ENCODE measurements at regions not wholly inside any gene's neighbourhood (a gene's known extent, or its start where the extent isn't known, plus 50 kb on each side); places are given as distances from the start of the nearest gene placed in this dataset.
"Not testable (repeated sequence)": the region's sequence is repeated elsewhere in the genome, so short reads cannot be mapped to it uniquely, and the experiment has no call there.

- H3K36me3 ChIP-seq (ENCODE audit: control insufficient read depth in 5 of 5, insufficient read depth in 5 of 5, low read length in 5 of 5); H3K27me3 ChIP-seq (ENCODE audit: control insufficient read depth in 5 of 5, insufficient read depth in 4 of 5, low read length in 5 of 5); H3K27ac ChIP-seq (ENCODE audit: low read depth, low read length); H3K4me1 ChIP-seq (ENCODE audit: control insufficient read depth in 5 of 5, insufficient read depth in 5 of 5, low read length in 5 of 5); H3K9ac ChIP-seq (ENCODE audit: low read length in 5 of 5); H3K9me3 ChIP-seq (ENCODE audit: control insufficient read depth in 5 of 5, low read length in 5 of 5); H3K4me3 ChIP-seq (ENCODE audit: low read depth in 1 of 5, low read length in 5 of 5): not testable (repeated sequence)
Measured at GRCh38 chr2:106281907-106282430, 87.9 kb upstream of the UXS1 start.

- H3K4me1 ChIP-seq (ENCODE audit: control insufficient read depth in 5 of 5, insufficient read depth in 5 of 5, low read length in 5 of 5): peaks cover 0 to 5% (median 0%) of the 10 kb centered on the region in 5 donors
- H3K27ac ChIP-seq (ENCODE audit: low read depth, low read length): no peak overlapping the region
- H3K36me3 ChIP-seq (ENCODE audit: control insufficient read depth in 5 of 5, insufficient read depth in 5 of 5, low read length in 5 of 5): no peaks in the 10 kb centered on the region
- no peaks in the 10 kb centered on the region for H3K9me3 ChIP-seq (ENCODE audit: control insufficient read depth in 5 of 5, low read length in 5 of 5)
- peaks cover 0 to 8% (median 0%) of the 10 kb centered on the region in 5 donors for H3K27me3 ChIP-seq (ENCODE audit: control insufficient read depth in 5 of 5, insufficient read depth in 4 of 5, low read length in 5 of 5)
- no peak overlapping the region for H3K4me3 ChIP-seq (ENCODE audit: low read depth in 1 of 5, low read length in 5 of 5)
- H3K9ac ChIP-seq (ENCODE audit: low read length in 5 of 5): no peak overlapping the region
Measured at GRCh38 chr2:106280722-106281446, 86.8 kb upstream of the UXS1 start.

GRCh38 chr2:106280224-106280623 lies 86.1 kb upstream of the UXS1 start:
- H3K27me3 ChIP-seq (ENCODE audit: control insufficient read depth in 5 of 5, insufficient read depth in 4 of 5, low read length in 5 of 5): peaks cover 0 to 8% (median 0%) of the 10 kb centered on the region in 5 donors
- H3K9me3 ChIP-seq (ENCODE audit: control insufficient read depth in 5 of 5, low read length in 5 of 5): no peaks in the 10 kb centered on the region
- H3K4me3 ChIP-seq (ENCODE audit: low read depth in 1 of 5, low read length in 5 of 5): no peak overlapping the region
- peaks cover 0 to 5% (median 0%) of the 10 kb centered on the region in 5 donors for H3K4me1 ChIP-seq (ENCODE audit: control insufficient read depth in 5 of 5, insufficient read depth in 5 of 5, low read length in 5 of 5)
- H3K36me3 ChIP-seq (ENCODE audit: control insufficient read depth in 5 of 5, insufficient read depth in 5 of 5, low read length in 5 of 5): no peaks in the 10 kb centered on the region
- H3K9ac ChIP-seq (ENCODE audit: low read length in 5 of 5): no peak overlapping the region
- no peak overlapping the region for H3K27ac ChIP-seq (ENCODE audit: low read depth, low read length)

- H3K9ac ChIP-seq (ENCODE audit: low read length in 5 of 5): no peak overlapping the region
- peaks cover 0 to 5% (median 0%) of the 10 kb centered on the region in 5 donors for H3K4me1 ChIP-seq (ENCODE audit: control insufficient read depth in 5 of 5, insufficient read depth in 5 of 5, low read length in 5 of 5)
- no peak overlapping the region for H3K4me3 ChIP-seq (ENCODE audit: low read depth in 1 of 5, low read length in 5 of 5)
- H3K27ac ChIP-seq (ENCODE audit: low read depth, low read length): no peak overlapping the region
- peaks cover 0 to 5% (median 0%) of the 10 kb centered on the region in 5 donors for H3K27me3 ChIP-seq (ENCODE audit: control insufficient read depth in 5 of 5, insufficient read depth in 4 of 5, low read length in 5 of 5)
- H3K36me3 ChIP-seq (ENCODE audit: control insufficient read depth in 5 of 5, insufficient read depth in 5 of 5, low read length in 5 of 5): no peaks in the 10 kb centered on the region
- H3K9me3 ChIP-seq (ENCODE audit: control insufficient read depth in 5 of 5, low read length in 5 of 5): peaks cover 0 to 2% (median 0%) of the 10 kb centered on the region in 5 donors
Measured at GRCh38 chr2:106278112-106278876, 84.2 kb upstream of the UXS1 start.

- peaks cover 0 to 4% (median 0%) of the 10 kb centered on the region in 5 donors for H3K27me3 ChIP-seq (ENCODE audit: control insufficient read depth in 5 of 5, insufficient read depth in 4 of 5, low read length in 5 of 5)
- no peaks in the 10 kb centered on the region for H3K36me3 ChIP-seq (ENCODE audit: control insufficient read depth in 5 of 5, insufficient read depth in 5 of 5, low read length in 5 of 5)
- H3K4me3 ChIP-seq (ENCODE audit: low read depth in 1 of 5, low read length in 5 of 5): no peak overlapping the region
- H3K9ac ChIP-seq (ENCODE audit: low read length in 5 of 5): no peak overlapping the region
- peaks cover 0 to 5% (median 0%) of the 10 kb centered on the region in 5 donors for H3K4me1 ChIP-seq (ENCODE audit: control insufficient read depth in 5 of 5, insufficient read depth in 5 of 5, low read length in 5 of 5)
- H3K9me3 ChIP-seq (ENCODE audit: control insufficient read depth in 5 of 5, low read length in 5 of 5): peaks cover 0 to 4% (median 0%) of the 10 kb centered on the region in 5 donors
- no peak overlapping the region for H3K27ac ChIP-seq (ENCODE audit: low read depth, low read length)
Measured at GRCh38 chr2:106277426-106277825, 83.3 kb upstream of the UXS1 start.

- Histone ChIP-seq H3K27ac (ENCODE audit: low read depth, low read length) (no peak overlapping the region), H3K9ac (ENCODE audit: low read length in 5 of 5) (no peak overlapping the region), H3K27me3 (ENCODE audit: control insufficient read depth in 5 of 5, insufficient read depth in 4 of 5, low read length in 5 of 5) (peaks cover 0 to 3% (median 0%) of the 10 kb centered on the region in 5 donors), H3K4me1 (ENCODE audit: control insufficient read depth in 5 of 5, insufficient read depth in 5 of 5, low read length in 5 of 5) (peaks cover 0 to 5% (median 0%) of the 10 kb centered on the region in 5 donors), H3K4me3 (ENCODE audit: low read depth in 1 of 5, low read length in 5 of 5) (no peak overlapping the region), H3K9me3 (ENCODE audit: control insufficient read depth in 5 of 5, low read length in 5 of 5) (peaks cover 0 to 4% (median 0%) of the 10 kb centered on the region in 5 donors), H3K36me3 (ENCODE audit: control insufficient read depth in 5 of 5, insufficient read depth in 5 of 5, low read length in 5 of 5) (no peaks in the 10 kb centered on the region)
Measured at GRCh38 chr2:106275971-106276370, 81.9 kb upstream of the UXS1 start.

- no peak overlapping the region for H3K27ac ChIP-seq (ENCODE audit: low read depth, low read length)
- no peaks in the 10 kb centered on the region for H3K36me3 ChIP-seq (ENCODE audit: control insufficient read depth in 5 of 5, insufficient read depth in 5 of 5, low read length in 5 of 5)
- peaks cover 0 to 12% (median 3%) of the 10 kb centered on the region in 5 donors for H3K27me3 ChIP-seq (ENCODE audit: control insufficient read depth in 5 of 5, insufficient read depth in 4 of 5, low read length in 5 of 5)
- no peak overlapping the region for H3K9ac ChIP-seq (ENCODE audit: low read length in 5 of 5)
- H3K4me3 ChIP-seq (ENCODE audit: low read depth in 1 of 5, low read length in 5 of 5): no peak overlapping the region
- peaks cover 0 to 16% (median 8%) of the 10 kb centered on the region in 5 donors for H3K4me1 ChIP-seq (ENCODE audit: control insufficient read depth in 5 of 5, insufficient read depth in 5 of 5, low read length in 5 of 5)
- peaks cover 0 to 4% (median 0%) of the 10 kb centered on the region in 5 donors for H3K9me3 ChIP-seq (ENCODE audit: control insufficient read depth in 5 of 5, low read length in 5 of 5)
Measured at GRCh38 chr2:106274668-106275067, 80.6 kb upstream of the UXS1 start.

- peak overlapping the region in 1 of 5 donors; percentile 9 for H3K4me3 ChIP-seq (ENCODE audit: low read depth in 1 of 5, low read length in 5 of 5)
- H3K4me1 ChIP-seq (ENCODE audit: control insufficient read depth in 5 of 5, insufficient read depth in 5 of 5, low read length in 5 of 5): peaks cover 0 to 13% (median 9%) of the 10 kb centered on the region in 5 donors
- peaks cover 0 to 15% (median 11%) of the 10 kb centered on the region in 5 donors for H3K27me3 ChIP-seq (ENCODE audit: control insufficient read depth in 5 of 5, insufficient read depth in 4 of 5, low read length in 5 of 5)
- no peaks in the 10 kb centered on the region for H3K36me3 ChIP-seq (ENCODE audit: control insufficient read depth in 5 of 5, insufficient read depth in 5 of 5, low read length in 5 of 5)
- no peak overlapping the region for H3K27ac ChIP-seq (ENCODE audit: low read depth, low read length)
- peaks cover 0 to 4% (median 0%) of the 10 kb centered on the region in 5 donors for H3K9me3 ChIP-seq (ENCODE audit: control insufficient read depth in 5 of 5, low read length in 5 of 5)
- no peak overlapping the region for H3K9ac ChIP-seq (ENCODE audit: low read length in 5 of 5)
Measured at GRCh38 chr2:106272216-106272807, 78.2 kb upstream of the UXS1 start.

GRCh38 chr2:106270471-106270891 lies 76.4 kb upstream of the UXS1 start:
- Histone ChIP-seq H3K4me1 (ENCODE audit: control insufficient read depth in 5 of 5, insufficient read depth in 5 of 5, low read length in 5 of 5) (peaks cover 0 to 13% (median 9%) of the 10 kb centered on the region in 5 donors), H3K9me3 (ENCODE audit: control insufficient read depth in 5 of 5, low read length in 5 of 5) (peaks cover 0 to 4% (median 0%) of the 10 kb centered on the region in 5 donors), H3K4me3 (ENCODE audit: low read depth in 1 of 5, low read length in 5 of 5) (peak overlapping the region in 4 of 5 donors; percentile 51 to 61 (median 61)), H3K36me3 (ENCODE audit: control insufficient read depth in 5 of 5, insufficient read depth in 5 of 5, low read length in 5 of 5) (no peaks in the 10 kb centered on the region), H3K9ac (ENCODE audit: low read length in 5 of 5) (no peak overlapping the region), H3K27me3 (ENCODE audit: control insufficient read depth in 5 of 5, insufficient read depth in 4 of 5, low read length in 5 of 5) (peaks cover 0 to 15% (median 11%) of the 10 kb centered on the region in 5 donors), H3K27ac (ENCODE audit: low read depth, low read length) (no peak overlapping the region)

Data from subcutaneous abdominal adipose tissue (tissue), 5 donors.